RKO (cell line): ENCODE measurements at regions not wholly inside any gene's neighbourhood (a gene's known extent, or its start where the extent isn't known, plus 50 kb on each side); places are given as distances from the start of the nearest gene placed in this dataset.

Source experiments
- DNase-seq: peaks from one replicate; pipeline ENCODE4 v3.0.0-alpha.2; 2016; ENCODE audit warnings: low spot score

DNA sequence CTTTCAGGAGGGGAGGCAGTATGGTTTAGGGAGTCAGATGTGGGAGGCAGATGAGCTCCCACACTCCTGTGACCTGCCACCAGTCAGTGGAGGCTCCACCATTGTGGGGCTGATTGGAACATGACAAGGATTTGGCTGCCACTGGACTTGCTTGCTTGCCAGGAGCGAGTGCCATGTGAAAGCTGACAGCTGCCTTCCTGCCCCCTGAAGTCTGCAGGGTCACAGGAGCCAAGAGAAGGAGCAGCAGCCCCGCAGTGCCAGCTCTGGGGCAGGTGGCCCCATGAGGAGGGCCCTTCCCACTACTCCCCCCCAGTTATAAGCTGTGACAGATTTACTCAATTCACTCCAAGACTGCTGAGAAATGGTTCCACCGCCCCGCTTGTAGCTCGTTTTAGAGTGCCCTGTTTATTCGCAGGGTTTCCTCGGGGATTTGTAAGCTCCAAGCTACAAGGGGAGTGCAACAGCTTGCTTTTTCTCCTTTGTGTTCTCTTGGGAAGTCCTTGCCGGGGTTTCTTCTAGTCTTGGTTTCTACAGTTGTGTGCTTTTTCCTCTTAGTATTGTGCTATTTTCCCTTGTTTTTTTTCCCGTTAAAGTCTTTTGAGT, 414.3 kb downstream of the MEIS1 start:
- no peak for DNase-seq

DNA sequence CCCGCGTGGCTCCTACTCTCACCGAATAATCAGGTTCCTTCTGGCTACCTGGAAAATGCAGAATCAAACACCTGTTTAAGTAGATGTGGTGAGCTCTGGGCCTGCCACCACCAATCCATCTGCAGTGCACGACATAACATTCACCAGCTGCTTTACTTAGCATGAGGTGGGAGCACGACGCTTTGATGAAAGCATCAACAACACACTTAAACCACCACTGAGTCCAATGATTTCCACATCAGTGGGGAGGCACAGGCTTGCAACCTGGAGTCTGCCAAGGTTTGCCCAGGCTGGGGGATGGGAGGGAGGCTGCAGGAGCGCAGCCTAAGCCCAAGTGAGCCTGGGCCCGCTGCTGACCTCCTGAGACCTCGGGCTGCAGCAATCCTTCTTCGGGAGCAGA, 415.5 kb downstream of the MEIS1 start:
- DNase-seq = no peak

DNA sequence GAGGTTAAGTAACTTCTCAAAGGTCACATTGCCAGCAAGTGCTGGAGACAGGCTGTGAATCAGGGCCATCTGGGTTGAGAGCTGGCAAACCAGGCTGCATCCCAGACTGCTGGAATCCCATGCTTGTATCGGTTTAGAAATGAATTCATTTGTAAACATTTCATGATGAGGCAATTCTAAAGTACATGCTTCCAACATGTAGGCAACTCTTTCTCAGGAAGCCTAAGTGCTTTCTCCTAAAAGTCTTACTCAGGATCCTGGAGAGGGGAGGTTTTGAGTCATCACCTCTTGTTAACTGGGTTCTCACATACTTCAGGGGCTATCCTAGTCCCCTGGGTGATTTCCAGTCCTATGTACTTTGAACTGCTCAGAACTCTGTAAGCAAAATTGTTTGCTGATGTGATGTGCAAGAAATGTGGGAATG, 416.5 kb downstream of the MEIS1 start:
- no peak for DNase-seq

DNA sequence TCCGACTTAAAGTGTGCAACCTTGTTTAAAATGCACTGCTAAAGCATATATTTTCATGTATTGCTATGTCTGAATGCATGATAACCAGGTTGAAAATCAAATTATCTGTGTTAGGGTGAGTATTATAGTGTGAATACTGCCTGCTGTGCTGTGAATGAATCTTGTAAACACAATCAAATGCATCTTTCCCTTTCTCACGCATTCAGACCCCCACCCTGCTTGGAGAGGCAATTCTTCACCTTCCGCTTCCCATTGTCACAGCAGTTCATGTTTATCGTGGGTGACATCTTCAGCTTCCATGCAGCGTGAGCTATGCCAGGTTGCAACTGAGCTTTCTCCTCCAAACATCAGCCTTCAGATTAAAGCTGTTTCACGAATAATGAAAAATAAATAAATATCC, 418.0 kb downstream of the MEIS1 start:
- DNase-seq = no peak

DNA sequence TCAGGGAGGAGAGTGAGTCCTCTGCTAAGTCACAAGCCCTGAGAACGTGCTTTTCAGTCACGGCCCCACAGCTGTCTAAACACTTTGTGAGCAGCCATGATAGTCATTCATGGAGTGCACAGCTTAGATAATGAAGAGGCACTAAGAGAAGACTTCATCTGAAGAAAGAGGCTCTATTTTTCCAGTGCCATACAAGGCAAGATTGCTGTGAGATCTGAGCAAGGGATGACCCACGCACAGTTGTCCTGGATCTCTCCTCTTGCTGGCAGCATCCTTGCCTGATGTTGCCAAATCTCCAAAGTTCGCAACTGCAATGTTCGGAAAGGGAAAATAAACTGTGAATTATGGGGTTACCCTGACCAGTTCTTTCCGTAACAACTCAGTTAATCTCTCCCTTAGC, 418.7 kb downstream of the MEIS1 start:
- DNase-seq = no peak

DNA sequence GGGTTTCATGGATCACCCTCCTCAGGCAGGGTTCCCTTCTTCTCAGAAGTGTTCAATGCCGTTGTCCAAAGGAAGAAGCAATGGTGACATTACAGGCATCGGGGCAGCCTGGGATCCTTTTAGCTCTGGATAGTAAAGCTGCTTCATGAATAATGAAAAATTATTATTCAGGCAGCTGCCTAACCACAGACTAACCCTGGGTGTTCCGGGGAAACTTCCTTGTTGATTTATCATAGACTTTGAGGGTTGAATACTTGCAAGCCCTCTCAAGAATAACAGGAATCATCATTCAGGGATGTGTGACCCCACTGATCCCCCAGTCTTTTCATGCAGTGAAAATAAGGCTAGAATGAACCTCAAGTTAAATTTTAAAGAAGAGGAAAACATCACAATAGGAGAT, 419.4 kb downstream of the MEIS1 start:
- DNase-seq = no peak

DNA sequence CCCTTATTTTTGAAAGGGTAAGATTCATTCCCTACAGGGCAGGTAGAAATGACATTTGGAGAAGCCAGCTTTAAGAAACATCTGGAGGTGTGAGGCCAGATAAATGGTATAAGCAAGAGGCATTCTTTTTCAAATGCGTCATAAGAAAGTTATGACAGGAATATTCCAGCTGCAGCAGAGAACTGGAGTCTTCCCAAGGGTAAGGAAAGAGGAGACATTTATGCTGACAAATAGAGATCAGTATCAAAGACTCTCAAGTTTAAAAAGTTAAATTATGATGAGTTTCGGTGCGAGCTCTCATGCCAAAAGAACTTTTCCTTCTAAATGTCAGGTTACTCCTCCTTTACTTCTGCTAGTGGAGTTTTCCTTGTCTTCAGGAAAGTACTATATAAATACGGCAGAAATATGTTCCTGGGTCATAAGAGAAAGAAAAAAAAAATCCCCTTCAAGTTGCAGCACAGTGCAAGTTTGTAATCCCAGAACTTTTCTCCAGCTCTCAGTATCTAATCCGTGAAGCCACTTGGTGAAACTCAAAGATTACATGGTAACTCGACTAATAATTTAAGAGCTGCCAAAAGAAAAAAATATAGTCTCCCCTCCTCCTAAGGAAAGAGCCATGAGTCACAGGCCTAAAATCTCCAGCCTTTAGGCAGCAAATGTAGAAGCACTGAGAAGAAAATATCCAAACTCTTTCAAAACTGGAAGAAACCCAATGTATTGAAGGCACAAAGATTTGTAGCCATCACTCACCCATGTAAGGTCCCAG, 428.1 kb downstream of the MEIS1 start:
- DNase-seq = no peak

DNA sequence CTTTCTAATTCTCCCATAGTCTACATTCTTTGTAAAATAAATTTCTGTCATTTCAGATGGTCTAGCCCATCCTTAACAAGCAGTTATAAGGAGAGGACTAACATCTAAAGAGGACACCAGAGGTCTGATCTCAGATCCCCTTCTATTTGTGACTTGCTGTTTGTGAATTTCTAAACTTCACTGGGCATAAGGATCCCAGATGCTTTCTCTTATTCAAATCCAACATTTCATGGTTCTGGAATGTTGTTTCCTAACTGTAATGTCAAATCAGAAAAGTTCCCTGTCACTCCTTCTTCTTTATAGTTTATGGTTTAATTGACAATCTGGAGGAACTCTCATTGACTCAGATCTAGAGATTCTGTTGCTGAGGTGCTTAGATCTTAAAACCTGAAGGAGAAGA, 430.2 kb downstream of the MEIS1 start:
- DNase-seq = no peak

DNA sequence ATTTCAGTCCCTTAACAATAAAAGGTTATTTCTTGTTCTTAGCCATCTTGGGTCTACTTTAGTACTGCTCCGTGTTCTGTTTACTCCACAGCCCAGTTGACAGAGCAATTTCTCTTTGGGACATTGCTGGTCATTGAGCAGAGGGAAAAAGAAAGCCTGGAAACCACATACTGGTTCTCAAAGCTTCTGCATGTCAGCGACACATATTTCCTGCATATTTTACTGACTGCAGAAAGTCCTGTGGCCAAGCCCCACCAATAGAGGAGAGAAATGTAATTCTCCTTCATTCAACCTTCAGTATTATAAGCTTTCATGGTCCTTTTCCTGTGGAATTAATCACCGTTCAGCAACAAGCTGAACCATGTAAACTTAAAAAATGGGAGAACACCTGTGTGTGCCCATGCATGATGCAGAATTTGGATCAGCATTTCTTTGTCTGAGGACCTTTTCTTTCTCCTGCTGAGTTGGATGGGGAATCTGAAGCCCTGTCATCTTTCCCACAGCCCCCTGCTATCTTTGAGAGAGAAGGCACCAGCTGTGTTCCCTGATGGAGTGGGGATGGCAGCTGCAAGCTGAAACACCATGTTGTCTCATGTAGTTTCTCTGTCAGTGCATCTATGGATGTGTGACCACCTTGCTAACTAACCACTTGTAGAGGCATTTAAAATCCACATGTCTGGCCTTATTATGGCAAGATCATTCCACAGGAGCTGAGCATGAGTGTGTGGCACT, 431.6 kb downstream of the MEIS1 start:
- no peak for DNase-seq

DNA sequence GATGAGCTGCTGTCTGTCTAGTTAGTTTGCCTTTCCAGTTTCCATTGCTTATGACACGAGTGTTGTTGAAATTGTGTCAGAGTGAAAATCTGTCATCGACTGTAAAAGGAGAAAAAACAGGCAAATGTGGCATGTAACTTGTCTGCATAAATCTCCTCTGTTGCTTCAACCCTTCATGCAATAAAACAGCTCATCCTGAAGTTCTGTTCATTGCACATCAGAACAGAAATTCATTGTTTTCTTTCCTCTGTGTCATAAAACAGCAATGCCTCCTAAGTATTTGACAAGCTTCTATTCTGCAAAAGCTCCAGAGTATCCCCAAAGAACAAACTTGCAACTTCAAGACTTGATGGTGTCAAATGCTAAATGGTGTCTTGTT, 432.1 kb downstream of the MEIS1 start:
- DNase-seq = no peak

DNA sequence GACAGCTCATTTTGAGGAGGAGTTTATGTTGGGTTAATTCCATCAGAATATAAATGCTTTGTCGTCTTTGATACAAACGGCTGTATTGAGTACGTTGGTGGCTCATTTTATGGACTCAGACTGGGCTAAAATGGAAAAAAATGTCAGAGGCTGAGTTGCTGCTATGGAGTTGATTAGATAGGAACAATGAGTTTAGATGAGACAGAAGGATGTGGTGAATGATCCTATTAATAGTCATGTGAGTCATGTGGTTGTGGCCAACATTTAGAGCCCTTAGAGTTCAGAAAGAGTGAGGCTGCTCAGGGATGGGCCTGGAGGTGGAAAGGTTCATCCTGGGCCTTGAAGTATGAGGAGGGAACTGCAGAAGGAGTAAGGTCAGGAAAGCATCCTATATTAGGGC, 434.2 kb downstream of the MEIS1 start:
- peak; percentile 54 for DNase-seq

DNA sequence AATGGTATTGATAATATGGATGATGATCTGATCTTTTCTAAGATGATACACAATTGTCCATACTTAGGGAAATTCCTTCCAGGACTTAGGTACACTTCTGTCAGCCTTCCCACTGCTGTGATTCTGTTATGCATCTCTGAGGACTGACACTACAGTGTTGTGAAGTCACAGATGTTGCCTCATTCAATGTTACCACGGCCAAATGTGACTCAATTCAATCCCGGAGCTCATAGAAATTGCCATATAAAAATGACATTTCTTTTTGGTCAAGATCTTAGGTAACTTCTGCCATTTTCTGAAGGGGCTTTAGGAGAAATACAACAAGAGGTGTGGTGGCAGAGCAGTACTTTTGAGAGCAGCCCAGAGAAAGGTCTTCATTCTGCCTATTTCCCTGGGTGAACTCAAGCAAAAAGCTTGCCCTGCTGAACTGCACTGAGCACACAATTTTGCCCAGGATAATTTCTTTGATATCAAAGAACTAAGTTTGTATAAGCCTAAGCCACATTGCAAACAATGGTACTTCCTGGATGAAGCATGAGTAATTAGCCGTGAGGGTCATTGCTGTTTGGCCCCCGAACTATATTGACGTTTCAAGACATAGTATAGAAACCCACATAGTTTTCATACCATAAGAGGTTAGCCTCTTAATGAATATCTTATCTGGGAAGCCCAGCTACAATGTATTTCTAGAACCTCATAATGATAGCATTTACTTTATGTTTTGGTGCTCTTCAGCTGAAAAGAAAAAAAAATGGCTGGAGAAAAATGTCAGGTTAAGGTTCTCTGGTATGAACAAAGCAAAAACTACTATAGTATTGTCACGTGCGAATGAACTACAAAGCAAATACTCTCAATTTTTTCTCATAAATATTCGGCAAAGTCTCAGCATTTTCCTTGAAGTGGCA, 437.4 kb downstream of the MEIS1 start:
- no peak for DNase-seq

DNA sequence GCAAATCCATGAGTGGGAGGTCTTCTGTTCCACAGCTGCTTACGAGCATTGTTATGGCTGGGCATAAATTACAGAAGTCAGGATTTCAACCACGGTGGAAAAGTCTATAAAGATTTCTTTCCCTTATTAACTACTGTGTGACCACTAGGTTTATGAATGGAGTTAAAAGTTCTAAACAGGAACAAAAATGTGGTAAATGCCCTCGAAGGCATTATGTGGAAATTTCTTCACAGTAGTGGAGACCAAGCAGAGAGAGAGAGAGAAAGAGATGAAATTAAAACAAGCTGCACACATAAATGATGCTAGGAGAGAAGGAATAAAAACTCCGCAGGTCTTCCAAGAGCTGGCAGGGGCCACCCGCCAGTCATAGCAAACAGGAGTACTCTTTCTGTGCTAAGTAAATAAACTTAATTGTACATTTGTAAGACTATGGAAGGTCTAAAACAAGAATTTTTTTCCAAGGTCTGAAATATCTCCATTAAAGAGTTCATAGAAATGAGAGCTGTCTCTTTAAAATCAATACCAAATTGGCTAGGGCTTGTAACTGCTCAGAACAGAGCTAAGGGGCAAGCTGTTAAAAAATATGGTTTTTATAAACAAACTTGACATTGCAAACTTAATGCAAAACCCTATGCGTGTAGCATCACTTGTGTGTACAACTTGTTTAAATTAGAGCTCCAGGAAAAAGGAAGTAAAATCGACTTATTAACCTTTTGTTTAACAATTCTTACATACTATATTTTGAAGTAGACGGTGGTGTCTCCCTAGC, 438.2 kb downstream of the MEIS1 start:
- DNase-seq = no peak

DNA sequence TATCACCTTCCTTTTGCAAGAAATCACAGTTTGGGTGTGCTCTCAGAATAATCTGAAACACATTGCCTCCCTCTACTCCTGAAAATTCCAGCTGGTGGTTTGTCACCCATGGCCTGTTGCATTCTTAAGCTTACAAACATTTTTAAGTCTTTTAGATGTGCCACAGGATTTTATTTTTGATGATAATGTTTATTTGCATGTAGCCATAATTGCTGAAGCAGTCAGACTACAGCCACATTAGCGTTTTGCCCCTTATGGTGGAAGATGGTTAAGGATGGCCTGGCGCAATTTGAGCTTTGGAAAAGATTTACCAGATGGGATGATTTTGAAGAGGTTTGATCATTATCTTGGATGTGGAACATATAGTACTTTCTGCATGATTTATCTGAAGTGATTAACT, 439.5 kb downstream of the MEIS1 start:
- DNase-seq = no peak

DNA sequence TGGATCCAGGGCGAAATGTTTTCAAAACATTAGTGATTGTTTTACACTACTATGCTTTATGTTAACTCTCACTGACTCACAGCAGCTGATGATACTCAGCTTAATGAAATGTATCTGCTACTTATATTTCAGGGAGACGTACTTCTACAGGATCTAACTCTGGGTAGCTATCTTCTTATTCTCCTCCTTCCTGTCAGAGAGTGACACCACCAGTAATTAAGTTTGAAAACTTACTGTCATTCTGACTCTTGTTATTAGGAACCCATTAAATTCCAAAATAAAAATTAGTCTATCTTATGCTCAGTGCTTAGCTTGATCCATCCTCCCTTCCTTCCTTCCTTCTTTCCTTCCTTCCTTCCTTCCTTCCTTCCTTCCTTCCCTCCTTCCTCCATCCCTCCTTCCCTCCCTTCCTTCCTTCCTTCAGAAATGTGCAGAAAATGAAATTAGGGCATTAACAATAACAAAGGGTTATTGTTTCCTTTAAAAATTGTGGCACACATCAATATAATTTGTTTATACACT, 441.1 kb downstream of the MEIS1 start:
- DNase-seq = no peak

DNA sequence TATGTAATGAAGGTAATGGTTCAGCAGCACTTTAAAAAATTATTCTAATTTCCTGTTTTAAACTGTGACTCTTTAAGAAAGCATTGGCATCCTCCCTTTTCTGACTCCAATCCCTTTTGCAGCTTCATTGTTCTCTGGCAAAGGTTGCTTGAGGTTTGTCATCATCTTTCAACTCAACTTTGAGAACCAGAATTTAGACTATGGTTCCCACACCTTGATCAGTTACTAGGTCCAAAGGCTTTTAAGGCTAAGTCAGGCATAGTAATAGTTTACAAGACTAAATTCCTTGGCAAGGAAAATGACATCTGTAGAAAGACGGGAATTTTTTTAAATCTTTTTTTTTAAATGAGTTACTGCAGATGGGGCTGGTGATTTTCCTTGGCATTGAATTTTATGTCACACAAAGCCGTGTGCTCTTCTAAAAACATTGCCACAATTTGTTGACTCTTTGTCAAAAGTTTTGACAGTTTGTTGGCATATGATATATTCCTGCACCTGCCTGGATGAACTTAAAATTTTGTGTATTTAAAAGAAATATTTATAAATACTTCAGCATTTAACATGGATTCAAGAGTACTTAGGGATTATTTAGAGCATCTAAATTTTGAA, 451.0 kb downstream of the MEIS1 start:
- DNase-seq = no peak

DNA sequence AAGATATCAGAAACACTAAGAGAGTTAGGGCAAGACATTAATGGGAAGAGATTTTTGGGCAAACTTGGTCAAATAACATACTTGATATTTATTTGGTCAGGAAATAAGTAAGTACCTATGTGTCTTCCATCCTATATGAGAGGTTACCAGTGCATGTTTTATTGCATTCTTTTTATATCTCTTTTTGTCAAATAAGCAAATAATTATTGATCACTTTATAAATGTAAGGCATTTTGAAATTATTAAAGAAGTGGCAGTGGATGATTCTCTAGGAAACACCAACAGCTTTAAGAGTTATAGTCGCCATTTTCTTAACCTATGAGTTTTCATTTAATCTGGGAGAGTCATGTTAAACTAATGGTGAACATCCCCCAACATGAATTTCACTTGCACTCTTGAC, 453.3 kb downstream of the MEIS1 start:
- DNase-seq = no peak

DNA sequence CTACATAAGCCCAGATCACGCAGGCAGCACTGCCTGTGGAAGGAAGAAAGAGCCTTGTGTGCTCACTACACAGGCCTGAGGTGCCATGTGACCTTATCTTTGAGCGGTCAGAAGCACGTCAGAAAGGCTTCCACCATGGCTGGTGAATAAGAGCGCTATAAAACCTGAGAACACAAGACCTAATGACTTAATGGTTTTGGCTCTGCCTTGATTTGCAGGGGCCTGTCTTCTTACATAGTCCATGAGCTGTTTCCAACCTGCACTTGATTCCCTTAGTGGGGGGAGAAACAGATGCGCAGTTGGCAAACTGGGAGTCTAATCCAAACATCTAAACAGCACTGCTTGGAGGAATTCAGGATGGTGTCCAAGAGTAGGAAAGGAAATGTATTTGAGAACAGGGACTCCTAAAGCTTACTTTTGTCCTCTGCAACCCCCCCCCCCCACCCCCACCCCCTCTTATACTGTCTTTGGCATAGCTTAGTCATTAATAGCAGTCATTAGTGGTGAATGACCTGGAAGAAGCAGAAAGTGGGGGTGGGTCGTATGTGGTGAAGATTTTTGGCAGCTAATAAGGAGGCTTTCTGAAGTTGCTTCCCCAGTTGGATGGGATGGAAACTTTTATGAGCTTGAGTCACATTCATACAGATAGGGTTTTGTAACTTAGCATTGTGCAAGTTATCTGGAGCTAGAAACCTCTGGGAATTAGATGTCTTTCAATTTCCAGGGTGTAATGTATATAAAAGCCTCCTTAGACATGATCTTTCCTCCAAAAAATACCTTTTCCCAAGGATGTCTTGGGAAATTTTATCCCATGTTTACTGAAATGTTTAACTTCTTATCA, 454.1 kb downstream of the MEIS1 start:
- DNase-seq = no peak

DNA sequence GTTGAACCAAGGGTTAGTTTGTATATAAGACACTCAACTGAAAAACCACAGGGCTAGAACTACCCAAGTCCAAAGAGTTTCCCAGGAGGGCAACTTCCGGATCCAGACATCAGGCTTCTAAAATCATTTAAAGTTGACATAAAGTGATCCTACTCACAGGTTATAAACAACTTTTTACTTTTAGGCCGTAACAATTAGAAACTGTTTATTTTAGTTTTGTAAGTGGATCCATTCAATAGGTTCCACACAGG, 454.6 kb downstream of the MEIS1 start:
- no peak for DNase-seq

DNA sequence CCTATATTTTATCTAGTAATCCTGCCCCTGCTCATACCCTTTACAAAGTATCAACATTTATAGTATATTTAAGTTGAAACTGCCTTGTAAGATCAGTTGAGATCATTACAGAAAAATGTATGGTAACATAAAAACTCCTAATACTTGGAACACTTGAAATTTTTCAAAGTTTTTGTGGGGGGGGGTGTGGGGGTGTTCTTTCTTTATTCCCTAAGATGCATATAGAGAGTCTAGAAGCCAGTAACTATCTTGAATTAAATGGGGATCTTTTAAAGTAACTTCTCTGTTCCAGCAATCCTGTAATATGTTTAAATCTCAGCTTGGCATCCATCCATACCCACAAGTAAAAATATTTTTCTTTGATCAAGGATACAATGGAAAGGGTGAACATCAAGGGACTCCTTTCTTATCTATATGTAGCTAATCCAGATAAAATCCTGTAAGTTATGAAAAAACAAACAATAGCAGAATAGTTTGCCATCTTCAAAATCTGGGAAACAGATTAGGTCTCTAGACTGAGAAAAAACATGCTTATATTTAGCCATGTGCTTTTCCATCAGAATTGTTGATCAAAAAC, 455.3 kb downstream of the MEIS1 start:
- DNase-seq = no peak
